GM19395 (cell line): ENCODE measurements at regions not wholly inside any gene's neighbourhood (a gene's known extent, or its start where the extent isn't known, plus 50 kb on each side); places are given as distances from the start of the nearest gene placed in this dataset.
"Not testable (repeated sequence)": the region's sequence is repeated elsewhere in the genome, so short reads cannot be mapped to it uniquely, and the experiment has no call there.

Experiments used
- ATAC-seq: cut with Tn5 transposase; IDR thresholded peaks from one replicate; pipeline ENCODE4 v1.9.1; 2021; ENCODE audit warnings: mild to moderate bottlenecking, moderate library complexity; ENCODE audit not compliant: unreplicated experiment

- no peak for ATAC-seq
These were observed 56.2 kb upstream of the NID2 start for GRCh38 chr14:52124791-52125684.

GRCh38 chr14:52122163-52122562 is 53.3 kb upstream of the NID2 start:
- not testable (repeated sequence) for ATAC-seq

DNA sequence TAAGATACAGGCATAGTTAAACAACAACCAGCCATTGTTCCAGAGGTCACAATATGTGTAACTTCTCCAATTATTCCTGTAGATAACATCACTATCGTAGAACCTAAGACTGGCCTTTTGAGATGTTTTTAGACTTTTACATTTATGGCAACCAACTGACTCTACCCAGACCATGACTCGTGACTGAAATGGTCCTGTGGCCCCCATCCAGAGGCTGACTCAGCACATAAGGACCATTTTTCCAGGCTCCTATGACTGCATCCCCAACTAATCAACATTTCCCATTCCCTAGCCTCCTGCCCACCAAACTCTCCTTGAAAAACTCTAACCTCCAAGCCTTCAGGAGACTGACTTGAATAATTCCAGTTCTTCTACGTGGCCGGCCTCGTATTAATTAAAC is 52.6 kb upstream of the NID2 start:
- ATAC-seq: no peak

DNA sequence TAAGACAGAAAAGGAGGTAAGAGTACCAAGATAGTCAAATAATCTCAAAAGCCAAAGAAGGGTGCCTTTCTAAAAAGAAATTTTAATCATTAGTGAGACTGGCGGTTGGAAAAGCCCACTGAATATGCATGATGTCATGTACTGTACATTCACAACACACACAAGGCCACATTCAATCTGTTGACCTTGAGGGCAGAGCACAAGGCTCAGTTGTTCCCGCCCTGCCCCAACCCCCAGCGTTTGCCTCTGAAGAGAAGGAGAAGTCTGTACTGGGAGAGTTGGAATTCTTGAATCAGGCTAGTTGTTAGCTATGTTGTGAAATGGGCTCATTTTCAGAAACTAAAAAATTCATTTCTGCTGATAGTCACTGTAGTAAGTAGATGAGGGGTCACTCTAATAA is 50.2 kb upstream of the NID2 start:
- ATAC-seq: no peak
